Loucy (cell line): ENCODE measurements at regions not wholly inside any gene's neighbourhood (a gene's known extent, or its start where the extent isn't known, plus 50 kb on each side); places are given as distances from the start of the nearest gene placed in this dataset.
A peak's percentile ranks its signal among the peaks of the same experiment; 100 is the strongest.

ENCODE experiments used
- H2AFZ ChIP-seq: fragments of 200-600 bp; sonication (generic); 2 replicates; pipeline ENCODE4 v1.6.0; 2016; ENCODE audit warnings: antibody characterized with exemption, mild to moderate bottlenecking, low read length, moderate library complexity
- H3F3A ChIP-seq: fragments of 200-600 bp; 2 replicates; pipeline ENCODE4 v1.6.0; 2016; ENCODE audit warnings: antibody characterized with exemption, low read depth, mild to moderate bottlenecking
- H3K27me3 ChIP-seq: fragments of 200-600 bp; sonication (generic); 2 replicates; pipeline ENCODE4 v1.6.1; 2014; ENCODE audit warnings: low read length, mild to moderate bottlenecking; ENCODE audit not compliant: insufficient read depth, poor library complexity, severe bottlenecking
- H3K36me3 ChIP-seq: fragments of 200-600 bp; sonication (generic); 2 replicates; pipeline ENCODE4 v1.6.1; 2016; ENCODE audit warnings: low read length; ENCODE audit not compliant: insufficient read depth
- H3K4me1 ChIP-seq: fragments of 200-600 bp; sonication (generic); 2 replicates; pipeline ENCODE4 v1.5.1; 2014; ENCODE audit warnings: low read length, mild to moderate bottlenecking; ENCODE audit not compliant: insufficient read depth, poor library complexity, severe bottlenecking
- H3K4me2 ChIP-seq: fragments of 200-600 bp; sonication (generic); 2 replicates; pipeline ENCODE4 v1.6.0; 2014; ENCODE audit warnings: antibody characterized with exemption, low read length, low read depth, mild to moderate bottlenecking; ENCODE audit not compliant: poor library complexity, severe bottlenecking
- H3K4me3 ChIP-seq: fragments of 200-600 bp; sonication (generic); 2 replicates; pipeline ENCODE4 v1.5.1; 2014; ENCODE audit warnings: low read length, mild to moderate bottlenecking, mixed read lengths; ENCODE audit not compliant: poor library complexity, severe bottlenecking
- H3K79me2 ChIP-seq: fragments of 200-600 bp; sonication (generic); 2 replicates; pipeline ENCODE4 v1.6.1; 2014; ENCODE audit warnings: low read length; ENCODE audit not compliant: insufficient read depth
- H3K9ac ChIP-seq: fragments of 200-600 bp; sonication (generic); 2 replicates; pipeline ENCODE4 v1.6.0; 2014; ENCODE audit warnings: mild to moderate bottlenecking, low read depth, low read length, moderate library complexity; ENCODE audit not compliant: poor library complexity, severe bottlenecking
- H3K9me2 ChIP-seq: fragments of 200-600 bp; sonication (generic); replicated peaks from 2 replicates; pipeline ENCODE4 v1.6.1; 2016; ENCODE audit warnings: low read depth, low read length, mixed read lengths
- H3K9me3 ChIP-seq: fragments of 200-600 bp; sonication (generic); 2 replicates; pipeline ENCODE4 v1.6.1; 2014; ENCODE audit warnings: mild to moderate bottlenecking, antibody characterized with exemption, low read length, low read depth; ENCODE audit not compliant: insufficient read depth
- H4K20me1 ChIP-seq: fragments of 200-600 bp; sonication (generic); 2 replicates; pipeline ENCODE4 v1.6.0; 2014; ENCODE audit warnings: antibody characterized with exemption, low read length, mild to moderate bottlenecking; ENCODE audit not compliant: insufficient read depth, poor library complexity, severe bottlenecking
- EZH2phosphoT487 ChIP-seq: fragments of 200-600 bp; IDR thresholded peaks from 2 replicates; pipeline ENCODE4 v1.6.1; 2018; ENCODE audit warnings: antibody characterized with exemption, mild to moderate bottlenecking, moderate library complexity, borderline replicate concordance
- TF ChIP-seq, protein P1 (sequence below): fragments of 200-600 bp; sonication (generic); conservative IDR thresholded peaks from 2 replicates; pipeline ENCODE4 v1.5.1; 2014; ENCODE audit warnings: mild to moderate bottlenecking, antibody characterized with exemption, low read length

DNA sequence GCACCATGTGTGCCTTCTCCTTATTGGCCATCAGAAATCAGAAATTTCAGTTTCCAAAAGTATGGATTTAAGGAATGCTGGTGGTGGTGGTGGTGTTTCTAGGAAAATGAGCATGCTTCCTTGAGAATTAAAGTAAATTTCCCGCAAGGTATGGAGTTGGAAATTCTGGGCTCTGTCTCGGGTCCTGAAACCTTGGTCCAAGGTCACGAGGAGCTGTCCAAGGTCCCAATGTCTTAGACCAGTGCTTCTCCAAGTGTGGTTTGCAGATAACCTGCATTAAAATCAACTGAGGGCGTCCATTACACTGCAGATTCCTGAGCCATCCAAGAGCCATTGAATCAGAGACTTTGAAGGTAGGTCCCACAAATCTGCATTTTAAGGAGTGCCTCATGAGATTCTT is 210.9 kb upstream of the PKDCC start:
- no peaks in the 10 kb centered on the region for H3K27me3 ChIP-seq
- H3K9me3 ChIP-seq = no peaks in the 10 kb centered on the region
- H3K79me2 ChIP-seq = no peaks in the 10 kb centered on the region
- no peak overlapping the region for H3K4me2 ChIP-seq
- TF ChIP-seq, protein P1, sequence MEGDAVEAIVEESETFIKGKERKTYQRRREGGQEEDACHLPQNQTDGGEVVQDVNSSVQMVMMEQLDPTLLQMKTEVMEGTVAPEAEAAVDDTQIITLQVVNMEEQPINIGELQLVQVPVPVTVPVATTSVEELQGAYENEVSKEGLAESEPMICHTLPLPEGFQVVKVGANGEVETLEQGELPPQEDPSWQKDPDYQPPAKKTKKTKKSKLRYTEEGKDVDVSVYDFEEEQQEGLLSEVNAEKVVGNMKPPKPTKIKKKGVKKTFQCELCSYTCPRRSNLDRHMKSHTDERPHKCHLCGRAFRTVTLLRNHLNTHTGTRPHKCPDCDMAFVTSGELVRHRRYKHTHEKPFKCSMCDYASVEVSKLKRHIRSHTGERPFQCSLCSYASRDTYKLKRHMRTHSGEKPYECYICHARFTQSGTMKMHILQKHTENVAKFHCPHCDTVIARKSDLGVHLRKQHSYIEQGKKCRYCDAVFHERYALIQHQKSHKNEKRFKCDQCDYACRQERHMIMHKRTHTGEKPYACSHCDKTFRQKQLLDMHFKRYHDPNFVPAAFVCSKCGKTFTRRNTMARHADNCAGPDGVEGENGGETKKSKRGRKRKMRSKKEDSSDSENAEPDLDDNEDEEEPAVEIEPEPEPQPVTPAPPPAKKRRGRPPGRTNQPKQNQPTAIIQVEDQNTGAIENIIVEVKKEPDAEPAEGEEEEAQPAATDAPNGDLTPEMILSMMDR = no peak
- no peak for TF ChIP-seq EZH2phosphoT487
- H3K9me2 ChIP-seq = no peaks in the 10 kb centered on the region
- no peaks in the 10 kb centered on the region for H3F3A ChIP-seq
- H3K4me3 ChIP-seq = no peak overlapping the region
- no peaks in the 10 kb centered on the region for H3K4me1 ChIP-seq
- no peaks in the 10 kb centered on the region for H3K36me3 ChIP-seq
- H2AFZ ChIP-seq = no peak overlapping the region
- no peaks in the 10 kb centered on the region for H4K20me1 ChIP-seq
- H3K9ac ChIP-seq = no peak overlapping the region

- no peaks in the 10 kb centered on the region for H3K36me3 ChIP-seq
- H3K9me3 ChIP-seq = no peaks in the 10 kb centered on the region
- H3K9ac ChIP-seq = no peak overlapping the region
- no peak overlapping the region for H3K4me2 ChIP-seq
- H3K4me1 ChIP-seq = no peaks in the 10 kb centered on the region
- no peak for TF ChIP-seq EZH2phosphoT487
- TF ChIP-seq, protein P1 = no peak
- H3F3A ChIP-seq = no peaks in the 10 kb centered on the region
- H3K79me2 ChIP-seq = no peaks in the 10 kb centered on the region
- no peaks in the 10 kb centered on the region for H3K9me2 ChIP-seq
- no peak overlapping the region for H2AFZ ChIP-seq
- H3K27me3 ChIP-seq = no peaks in the 10 kb centered on the region
- no peaks in the 10 kb centered on the region for H4K20me1 ChIP-seq
- no peak overlapping the region for H3K4me3 ChIP-seq
Measured at GRCh38 chr2:41837610-41838009, 210.2 kb upstream of the PKDCC start.

- no peak overlapping the region for H2AFZ ChIP-seq
- no peak overlapping the region for H3K4me3 ChIP-seq
- H3K27me3 ChIP-seq = no peaks in the 10 kb centered on the region
Measured at GRCh38 chr2:41840702-41841551, 206.9 kb upstream of the PKDCC start.

More at GRCh38 chr2:41840702-41841551, 206.9 kb upstream of the PKDCC start:
- Histone ChIP-seq H4K20me1 (no peaks in the 10 kb centered on the region), H3K4me1 (no peaks in the 10 kb centered on the region), H3K4me2 (no peak overlapping the region), H3K9me3 (no peaks in the 10 kb centered on the region), H3K36me3 (no peaks in the 10 kb centered on the region), H3K79me2 (no peaks in the 10 kb centered on the region), H3F3A (no peaks in the 10 kb centered on the region), H3K9ac (no peak overlapping the region), H3K9me2 (no peaks in the 10 kb centered on the region)
- TF ChIP-seq EZH2phosphoT487 = no peak
- TF ChIP-seq, protein P1 = peak; percentile 66
